T-helper 1 cell treated with Interleukin-12 subunit alpha and Interleukin-12 subunit beta and Interleukin-4 antibody, amounts not matched to agents 30 μg/mL and 1 μg/mL, for 36 hours (primary cell): ENCODE measurements at regions not wholly inside any gene's neighbourhood (a gene's known extent, or its start where the extent isn't known, plus 50 kb on each side); places are given as distances from the start of the nearest gene placed in this dataset.

Experiments used
- H3K27ac Mint-ChIP-seq: one replicate; pipeline ENCODE4 v1.8.0; 2021; ENCODE audit warnings: mild to moderate bottlenecking, mixed read lengths
- H3K27me3 Mint-ChIP-seq: one replicate; pipeline ENCODE4 v1.8.0; 2021; ENCODE audit warnings: low read depth, mixed read lengths
- H3K36me3 Mint-ChIP-seq: one replicate; pipeline ENCODE4 v1.8.0; 2021; ENCODE audit warnings: low read depth, mixed read lengths
- H3K4me1 Mint-ChIP-seq: one replicate; pipeline ENCODE4 v1.8.0; 2021; ENCODE audit warnings: low read depth, mixed read lengths
- H3K4me3 Mint-ChIP-seq: one replicate; pipeline ENCODE4 v1.8.0; 2021; ENCODE audit warnings: mild to moderate bottlenecking, moderate library complexity, mixed read lengths
- H3K9me3 Mint-ChIP-seq: one replicate; pipeline ENCODE4 v1.8.0; 2021; ENCODE audit warnings: mixed read lengths

DNA sequence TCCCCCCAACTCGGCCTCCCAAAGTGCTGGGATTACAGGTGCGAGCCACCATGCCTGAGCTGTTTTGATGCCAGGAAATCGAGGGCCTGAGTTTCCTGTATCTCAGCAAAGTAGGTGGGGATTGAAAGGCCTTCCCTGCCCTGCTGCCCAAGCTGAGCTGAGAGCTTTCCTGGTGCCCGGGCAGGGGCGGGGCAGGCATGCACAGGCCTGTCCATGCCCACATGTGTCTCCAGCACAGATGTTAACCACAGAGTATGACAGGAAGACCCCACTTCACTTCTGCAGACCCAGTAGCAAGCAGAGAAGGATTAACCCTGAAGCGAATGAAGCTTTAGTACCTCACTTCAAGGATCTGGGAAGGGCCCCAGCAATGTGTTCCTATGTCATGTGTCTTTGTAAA, 66.0 kb downstream of the GPR6 start:
- no peak overlapping the region for H3K4me3 Mint-ChIP-seq
- H3K9me3 Mint-ChIP-seq = no peaks in the 10 kb centered on the region
- peaks cover 13% of the 10 kb centered on the region for H3K4me1 Mint-ChIP-seq
- no peaks in the 10 kb centered on the region for H3K27me3 Mint-ChIP-seq
- H3K36me3 Mint-ChIP-seq = no peaks in the 10 kb centered on the region
- H3K27ac Mint-ChIP-seq = no peak overlapping the region

DNA sequence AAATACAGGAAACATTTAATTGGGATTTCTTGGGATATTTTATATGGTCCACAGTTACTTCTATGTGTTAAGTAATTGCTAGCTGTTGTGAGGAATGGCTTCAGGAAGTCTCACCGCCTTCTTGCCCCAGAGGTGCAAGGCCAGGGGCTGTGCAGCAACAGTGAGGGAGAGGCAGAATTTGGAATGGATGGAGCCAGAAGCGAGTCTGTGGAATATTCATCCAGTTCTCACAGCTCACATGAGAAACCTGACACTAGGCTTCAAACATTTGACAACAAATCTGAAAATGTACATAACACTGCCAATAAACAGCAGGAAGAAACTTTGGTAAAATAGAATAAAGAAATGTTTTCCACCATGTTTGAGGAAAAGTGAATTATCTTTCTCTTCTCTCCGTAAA, 66.5 kb downstream of the GPR6 start:
- Mint-ChIP-seq H3K4me3 (no peak overlapping the region), H3K9me3 (no peaks in the 10 kb centered on the region), H3K4me1 (peaks cover 8% of the 10 kb centered on the region), H3K36me3 (no peaks in the 10 kb centered on the region), H3K27ac (no peak overlapping the region), H3K27me3 (no peaks in the 10 kb centered on the region)

- Mint-ChIP-seq H3K36me3 (no peaks in the 10 kb centered on the region), H3K4me3 (no peak overlapping the region), H3K4me1 (peaks cover 2% of the 10 kb centered on the region), H3K9me3 (no peaks in the 10 kb centered on the region), H3K27ac (no peak overlapping the region), H3K27me3 (peaks cover 8% of the 10 kb centered on the region)
Measured at GRCh38 chr6:110048221-110048875, 70.2 kb downstream of the GPR6 start.

DNA sequence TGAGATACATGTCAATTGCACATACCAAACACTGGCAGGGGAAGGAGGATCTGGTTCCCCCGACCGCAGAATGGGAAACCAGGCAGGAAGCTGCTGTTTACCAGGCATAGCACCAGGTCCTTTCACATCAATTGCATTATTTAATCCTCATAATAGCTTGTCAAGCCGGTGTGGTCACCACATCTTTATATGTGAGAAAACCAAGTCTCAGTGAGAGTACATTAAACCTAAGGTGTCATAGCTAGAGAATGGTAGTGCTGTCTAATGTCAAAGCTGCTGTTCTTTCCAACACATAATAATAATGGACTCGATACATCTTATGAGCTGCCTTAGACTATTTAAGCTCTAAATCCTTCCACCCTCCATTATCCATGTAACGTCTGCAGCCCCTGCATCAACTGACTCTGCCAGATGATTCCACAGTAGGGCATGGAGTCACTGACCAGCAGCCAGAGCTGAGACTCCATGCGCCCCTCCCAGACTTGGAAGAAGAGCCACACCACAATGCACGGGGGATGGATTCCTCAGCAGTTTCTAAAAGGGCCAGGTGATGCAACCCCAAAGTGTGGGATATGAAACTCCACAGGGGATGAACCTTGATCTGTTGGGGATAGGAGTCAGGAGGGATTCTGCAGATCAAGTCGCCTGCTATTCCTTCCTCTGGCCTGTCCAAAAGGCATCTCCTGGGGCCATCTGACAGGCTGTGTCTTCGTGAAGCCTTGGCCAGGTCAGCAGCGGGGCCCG, 71.8 kb downstream of the GPR6 start:
- Mint-ChIP-seq H3K36me3 (no peaks in the 10 kb centered on the region), H3K4me1 (no peaks in the 10 kb centered on the region), H3K27ac (no peak overlapping the region), H3K9me3 (no peaks in the 10 kb centered on the region), H3K4me3 (no peak overlapping the region), H3K27me3 (peaks cover 10% of the 10 kb centered on the region)
